Activated T-helper 2 cell treated with anti-CD3 and anti-CD28 coated beads, Interferon-gamma antibody, Interleukin-2, Interleukin-4, amounts not matched to agents 10 μg/mL and 5 μg/mL and 100 μg/mL, durations not matched to agents 14 hours and 24 hours and 36 hours (primary cell): ENCODE measurements at regions not wholly inside any gene's neighbourhood (a gene's known extent, or its start where the extent isn't known, plus 50 kb on each side); places are given as distances from the start of the nearest gene placed in this dataset.
"Not testable (repeated sequence)": the region's sequence is repeated elsewhere in the genome, so short reads cannot be mapped to it uniquely, and the experiment has no call there.

Experiments used
- DNase-seq: peaks from one replicate; pipeline ENCODE4 v3.0.0; 2021; ENCODE audit warnings: low spot score
- H3K27ac Mint-ChIP-seq: one replicate; pipeline ENCODE4 v1.8.0; 2021; ENCODE audit warnings: mixed read lengths
- H3K27me3 Mint-ChIP-seq: one replicate; pipeline ENCODE4 v1.8.0; 2021; ENCODE audit warnings: low read depth, mixed read lengths
- H3K36me3 Mint-ChIP-seq: one replicate; pipeline ENCODE4 v1.8.0; 2021; ENCODE audit warnings: low read depth, mixed read lengths
- H3K4me1 Mint-ChIP-seq: one replicate; pipeline ENCODE4 v1.8.0; 2021; ENCODE audit warnings: low read depth, mixed read lengths
- H3K4me3 Mint-ChIP-seq: one replicate; pipeline ENCODE4 v1.8.0; 2021; ENCODE audit warnings: low read depth, mild to moderate bottlenecking, moderate library complexity, mixed read lengths
- H3K9me3 Mint-ChIP-seq: one replicate; pipeline ENCODE4 v1.8.0; 2021; ENCODE audit warnings: mixed read lengths
- intact Hi-C: fragments of 100-400 bp; cut with micrococcal nuclease; formaldehyde crosslinking; loops from one replicate; pipeline ENCODE4 v1.15.1; 2023

DNA sequence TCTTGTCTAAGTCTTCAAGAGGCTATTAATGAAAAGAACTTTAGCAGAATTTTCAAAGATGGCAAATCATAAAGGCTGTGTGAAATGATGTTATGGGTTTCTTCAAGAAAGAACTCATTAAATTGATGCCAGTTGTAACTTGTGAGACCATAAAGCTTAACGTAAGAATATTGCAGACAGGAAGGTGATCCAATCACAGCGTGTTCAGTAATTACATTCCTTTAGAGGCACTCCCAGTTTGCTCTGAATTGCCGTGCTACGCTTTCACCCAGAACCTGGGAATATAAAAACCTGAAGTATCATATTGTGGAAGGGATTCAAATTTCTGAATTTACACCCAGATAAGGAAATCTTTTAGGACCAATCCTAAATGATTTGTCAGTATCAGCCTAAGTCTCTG, 64.1 kb upstream of the ITGB1 start:
- H3K4me1 Mint-ChIP-seq, result no peaks in the 10 kb centered on the region

DNA sequence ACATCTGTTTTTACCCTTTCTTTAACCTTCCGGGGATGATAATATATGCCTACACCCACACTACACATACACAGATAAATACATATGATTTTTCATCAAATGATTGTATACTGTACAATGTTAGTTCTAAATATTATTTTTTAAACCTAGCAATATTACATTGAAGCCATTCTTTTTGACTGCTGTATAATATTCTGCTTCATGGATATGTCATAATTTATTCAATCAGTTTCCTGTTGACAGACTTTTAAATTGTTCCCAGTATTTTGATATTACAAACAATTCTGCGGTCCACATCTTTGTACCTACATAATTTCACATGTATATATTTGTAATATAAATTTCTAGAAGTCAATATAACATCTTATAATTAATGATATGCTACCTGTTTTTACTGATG, 59.0 kb upstream of the ITGB1 start:
- Mint-ChIP-seq H3K36me3 (no peaks in the 10 kb centered on the region), H3K9me3 (no peaks in the 10 kb centered on the region), H3K27ac (no peak overlapping the region), H3K4me1 (no peaks in the 10 kb centered on the region), H3K27me3 (peaks cover 1% of the 10 kb centered on the region), H3K4me3 (no peak overlapping the region)
- no peak for DNase-seq
- intact Hi-C loops, result no loop called here

More for the DNA sequence above, 64.1 kb upstream of the ITGB1 start:
- Mint-ChIP-seq H3K27ac (no peak overlapping the region), H3K27me3 (peaks cover 13% of the 10 kb centered on the region), H3K36me3 (no peaks in the 10 kb centered on the region), H3K9me3 (no peaks in the 10 kb centered on the region), H3K4me3 (no peak overlapping the region)
- intact Hi-C loops, result no loop called here
- DNase-seq, result no peak

DNA sequence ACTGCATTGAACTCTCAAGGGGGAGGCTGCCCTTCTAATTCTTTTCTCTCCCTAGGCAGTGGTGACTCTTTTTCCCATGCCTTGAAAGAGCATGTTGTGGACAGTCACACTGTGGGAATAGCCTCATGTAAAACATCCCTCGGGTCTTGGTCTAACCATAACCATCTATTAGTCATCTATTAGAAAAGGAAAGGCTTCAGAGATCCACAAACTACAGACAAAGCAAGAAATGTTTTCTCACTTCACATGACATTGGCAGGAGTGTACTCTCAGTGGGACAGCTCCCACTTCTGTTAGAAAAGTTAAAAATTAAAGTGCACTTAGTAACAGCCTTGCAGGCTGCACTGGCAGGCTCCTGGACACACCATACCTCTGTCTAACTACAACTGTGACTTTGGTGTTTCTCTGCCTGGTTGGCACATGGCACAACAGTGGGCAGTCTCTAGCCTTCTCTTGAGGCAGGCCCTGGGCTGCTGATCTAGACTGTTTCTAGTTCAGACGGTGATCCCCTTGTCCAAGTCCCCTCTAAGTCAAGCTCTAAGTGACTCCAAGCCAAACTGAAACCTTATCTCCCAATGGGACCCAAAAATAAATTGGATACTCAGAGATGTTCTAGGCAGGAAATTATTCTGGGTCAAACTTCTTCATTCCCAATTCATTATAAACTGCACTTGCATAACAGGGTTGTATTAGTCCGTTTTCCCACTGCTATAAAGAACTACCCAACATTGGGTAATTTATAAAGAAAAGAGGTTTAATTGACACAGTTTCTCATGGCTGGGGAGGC, 57.9 kb upstream of the ITGB1 start:
- intact Hi-C loops, result no loop called here
- peaks cover 1% of the 10 kb centered on the region for H3K27me3 Mint-ChIP-seq
- H3K36me3 Mint-ChIP-seq, result no peaks in the 10 kb centered on the region
- H3K27ac Mint-ChIP-seq, result no peak overlapping the region
- no peaks in the 10 kb centered on the region for H3K4me1 Mint-ChIP-seq
- H3K4me3 Mint-ChIP-seq, result no peak overlapping the region
- no peaks in the 10 kb centered on the region for H3K9me3 Mint-ChIP-seq
- DNase-seq, result no peak

DNA sequence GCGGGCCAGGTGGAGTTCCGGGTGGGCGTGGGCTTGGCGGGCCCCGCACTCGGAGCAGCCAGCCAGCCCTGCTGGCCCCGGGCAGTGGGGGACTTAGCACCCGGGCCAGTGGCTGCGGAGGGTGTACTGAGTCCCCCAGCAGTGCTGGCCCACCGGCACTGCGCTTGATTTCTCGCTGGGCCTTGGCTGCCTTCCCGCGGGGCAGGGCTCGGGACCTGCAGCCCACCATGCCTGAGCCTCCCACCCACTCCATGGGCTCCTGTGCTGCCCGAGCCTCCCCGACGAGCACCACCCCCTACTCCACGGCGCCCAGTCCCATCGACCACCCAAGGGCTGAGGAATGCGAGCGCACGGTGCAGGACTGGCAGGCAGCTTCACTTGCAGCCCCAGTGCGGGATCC, 55.3 kb upstream of the ITGB1 start:
- not testable (repeated sequence) for H3K9me3 Mint-ChIP-seq

DNA sequence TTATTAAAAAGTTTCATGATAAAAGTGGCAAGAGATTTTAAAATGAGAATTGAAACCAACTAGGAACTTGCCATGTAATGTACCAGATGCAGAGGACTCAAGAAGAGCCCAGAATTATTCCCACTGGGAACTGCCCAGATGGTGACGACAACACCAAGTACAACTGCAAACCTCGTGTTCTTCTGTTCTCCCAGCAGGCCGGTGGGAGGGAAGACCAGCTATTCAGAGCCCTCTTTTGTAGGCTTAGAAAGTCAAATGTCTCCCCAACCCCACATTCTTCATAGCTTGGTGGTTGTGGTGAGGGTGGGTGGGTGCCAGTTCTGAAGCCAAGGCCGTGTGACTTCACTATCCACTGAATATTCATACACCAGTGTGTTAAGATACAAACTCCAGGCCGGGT, 54.3 kb upstream of the ITGB1 start:
- Mint-ChIP-seq H3K4me1 (peaks cover 24% of the 10 kb centered on the region), H3K27me3 (peaks cover 1% of the 10 kb centered on the region), H3K27ac (no peak overlapping the region), H3K4me3 (no peak overlapping the region), H3K9me3 (no peaks in the 10 kb centered on the region), H3K36me3 (no peaks in the 10 kb centered on the region)
- intact Hi-C loops, result no loop called here
- DNase-seq, result no peak

More for the DNA sequence above, 55.3 kb upstream of the ITGB1 start:
- H3K27me3 Mint-ChIP-seq, H3K36me3 Mint-ChIP-seq, intact Hi-C loops, H3K27ac Mint-ChIP-seq, H3K4me3 Mint-ChIP-seq, DNase-seq: not testable (repeated sequence)
- peaks cover 24% of the 10 kb centered on the region for H3K4me1 Mint-ChIP-seq

DNA sequence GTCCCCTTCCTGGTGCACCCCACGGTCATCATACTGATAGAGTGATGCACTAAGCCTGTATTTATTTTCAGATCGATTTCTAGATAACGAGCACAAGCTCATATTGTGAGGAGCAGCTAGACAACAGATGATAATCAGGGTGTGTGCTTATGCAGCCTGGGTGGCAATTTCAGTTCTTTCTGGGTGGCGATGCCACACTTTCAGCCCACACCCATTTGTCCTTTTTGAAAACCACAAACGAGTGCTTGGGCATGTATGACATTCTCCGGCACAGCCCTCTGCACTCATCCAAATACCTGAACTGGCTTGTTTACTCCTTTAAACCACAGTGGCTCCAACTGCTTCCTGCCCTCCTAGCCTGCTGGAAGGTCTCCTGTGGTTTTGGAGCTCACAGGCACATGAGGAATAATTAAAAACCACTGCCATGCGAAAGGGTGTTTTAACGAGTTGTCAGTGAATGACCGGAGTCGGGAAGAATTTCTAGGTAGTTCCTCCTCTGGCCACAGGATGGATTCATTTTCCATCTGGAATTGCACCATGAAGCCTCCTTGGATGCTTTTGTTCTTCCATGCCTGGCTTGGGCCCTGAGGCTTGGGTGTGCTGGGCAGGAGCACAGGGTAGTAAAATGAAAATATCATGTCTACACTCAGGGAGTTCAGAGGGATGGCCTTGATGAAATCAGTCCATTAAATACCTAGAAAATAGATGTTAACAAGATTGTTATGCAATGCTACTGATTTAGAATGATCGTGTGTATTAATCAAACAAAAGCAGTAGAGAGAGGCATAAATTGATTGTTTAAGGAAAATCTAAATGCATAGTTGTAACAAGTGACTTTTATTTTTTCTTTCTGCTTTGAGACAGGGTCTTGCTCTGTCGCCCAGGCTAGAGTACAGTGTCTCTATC, 52.4 kb upstream of the ITGB1 start:
- intact Hi-C loops, result no loop called here
- no peak overlapping the region for H3K27ac Mint-ChIP-seq

DNA sequence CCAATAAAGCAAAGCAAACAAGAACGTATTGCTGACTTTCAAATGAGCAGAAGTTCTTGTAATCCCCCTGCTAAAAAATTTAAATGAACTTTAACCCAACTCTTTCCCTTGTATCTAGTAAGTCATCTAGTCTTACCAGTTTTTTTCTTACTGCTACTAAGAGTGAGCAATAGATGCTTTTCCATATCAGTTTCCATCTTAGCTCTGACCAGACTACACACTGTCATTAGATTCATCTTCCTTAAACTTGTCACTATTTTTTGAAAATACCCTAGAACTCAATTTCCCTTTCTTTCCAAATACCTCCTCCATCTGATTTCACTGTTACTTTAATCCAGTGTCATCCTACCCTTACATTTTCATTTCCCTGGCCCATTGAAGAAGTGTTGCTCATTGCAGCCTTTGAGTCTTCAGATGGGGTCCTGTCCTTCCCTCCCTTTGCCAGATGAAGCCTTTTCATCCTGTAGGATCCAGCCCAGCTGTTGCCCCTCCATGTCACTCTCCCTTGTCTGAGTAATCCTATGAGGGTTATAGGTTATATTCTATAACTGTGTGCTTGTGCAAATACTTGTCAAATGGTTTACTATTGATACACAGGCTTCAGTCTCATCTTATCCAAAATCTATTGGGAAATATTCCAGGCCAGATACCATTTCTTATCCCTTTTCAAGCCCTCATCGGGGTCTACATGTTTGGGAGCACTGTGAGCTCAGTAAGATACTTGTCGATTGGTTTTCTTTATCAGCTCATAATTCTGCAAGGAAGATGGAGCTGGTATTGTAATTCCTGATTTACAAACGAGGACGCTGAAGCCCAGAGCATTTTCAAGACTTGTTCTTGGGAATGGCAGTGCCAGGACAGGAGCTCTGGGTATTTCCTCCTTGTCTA, 51.5 kb upstream of the ITGB1 start:
- no peaks in the 10 kb centered on the region for H3K9me3 Mint-ChIP-seq
- peaks cover 1% of the 10 kb centered on the region for H3K27me3 Mint-ChIP-seq
- no peak for DNase-seq
- H3K27ac Mint-ChIP-seq, result peak overlapping the region; percentile 6
- H3K36me3 Mint-ChIP-seq, result no peaks in the 10 kb centered on the region
- intact Hi-C loops, result loop anchor here (1.0 to 5.0 kb wide), 6 partner anchors 29 to 637 kb away; no protein-coding TSS in a partner anchor
- no peak overlapping the region for H3K4me3 Mint-ChIP-seq
- H3K4me1 Mint-ChIP-seq, result peaks cover 30% of the 10 kb centered on the region

More for the DNA sequence above, 52.4 kb upstream of the ITGB1 start:
- peaks cover 28% of the 10 kb centered on the region for H3K4me1 Mint-ChIP-seq
- H3K4me3 Mint-ChIP-seq, result no peak overlapping the region
- H3K27me3 Mint-ChIP-seq, result peaks cover 1% of the 10 kb centered on the region
- H3K36me3 Mint-ChIP-seq, result no peaks in the 10 kb centered on the region
- peak; percentile 19 for DNase-seq
- no peaks in the 10 kb centered on the region for H3K9me3 Mint-ChIP-seq

DNA sequence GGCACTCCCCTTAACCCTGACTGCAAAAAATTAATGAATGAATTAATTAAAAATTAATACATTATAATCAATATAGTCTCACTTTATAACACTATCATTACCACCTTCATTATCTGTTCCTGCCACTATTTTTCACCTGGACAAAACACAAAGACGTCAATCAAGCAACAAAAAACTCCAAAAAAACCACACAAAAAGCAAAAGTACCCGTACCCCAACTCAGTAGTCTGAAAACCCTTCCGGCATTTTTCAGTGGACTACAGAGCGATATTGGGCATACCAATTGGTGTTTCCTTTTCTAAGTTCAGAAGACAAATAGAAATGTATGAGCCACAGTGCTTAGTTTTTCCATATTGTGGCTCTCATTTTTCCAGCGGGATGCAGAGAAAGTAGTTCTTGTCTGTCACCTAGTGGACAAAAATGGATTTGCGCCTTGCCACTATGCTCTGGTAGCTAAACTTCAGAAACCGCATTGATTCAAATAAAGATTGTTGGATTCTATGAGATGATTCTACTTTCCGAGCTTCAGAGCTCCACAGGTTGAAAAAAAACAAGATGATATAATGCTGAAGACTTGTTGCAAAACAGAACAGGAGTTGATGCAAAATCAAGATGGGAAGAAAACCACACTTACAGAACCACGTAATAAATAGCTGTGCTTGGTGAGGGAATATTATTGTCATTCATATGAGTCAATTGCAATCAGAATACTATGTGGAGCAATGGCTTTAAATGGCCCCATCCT, 50.6 kb upstream of the ITGB1 start:
- peaks cover 1% of the 10 kb centered on the region for H3K27me3 Mint-ChIP-seq
- H3K4me1 Mint-ChIP-seq, result peaks cover 30% of the 10 kb centered on the region
- H3K36me3 Mint-ChIP-seq, result no peaks in the 10 kb centered on the region
- peak overlapping the region; percentile 67 for H3K4me3 Mint-ChIP-seq
- intact Hi-C loops, result loop anchor here (1.0 to 5.0 kb wide), 7 partner anchors 28 to 636 kb away; no protein-coding TSS in a partner anchor
- peak overlapping the region; percentile 50 for H3K27ac Mint-ChIP-seq
- no peaks in the 10 kb centered on the region for H3K9me3 Mint-ChIP-seq
- DNase-seq, result peak; percentile 45

DNA sequence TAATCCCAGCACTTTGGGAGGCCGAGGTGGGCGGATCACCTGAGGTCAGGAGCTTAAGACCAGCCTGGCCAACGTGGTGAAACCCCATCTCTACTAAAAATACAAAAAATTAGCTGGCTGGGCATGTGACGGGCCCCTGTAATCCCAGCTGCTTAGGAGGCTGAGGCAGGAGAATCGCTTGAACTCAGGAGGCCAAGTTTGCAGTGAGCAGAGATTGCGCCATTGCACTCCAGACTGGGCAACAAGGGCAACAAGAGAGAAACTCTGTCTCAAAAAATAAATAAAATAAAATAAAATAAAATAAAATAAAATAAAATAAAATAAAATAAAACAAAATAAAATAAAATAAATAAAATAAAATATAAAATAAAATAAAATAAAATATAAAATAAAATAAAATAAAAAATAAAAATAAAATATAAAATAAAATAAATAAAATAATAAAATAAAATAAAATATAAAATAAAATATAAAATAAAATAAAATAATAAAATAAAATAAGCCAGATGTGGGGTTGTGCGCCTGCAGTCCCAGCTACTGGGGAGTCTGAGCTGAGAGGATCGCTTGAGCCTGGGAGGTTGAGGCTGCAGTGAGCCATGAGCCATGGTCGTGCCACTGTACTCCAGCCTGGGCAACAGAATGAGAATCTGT, 49.8 kb upstream of the ITGB1 start:
- not testable (repeated sequence) for H3K36me3 Mint-ChIP-seq, DNase-seq, H3K27ac Mint-ChIP-seq, H3K4me3 Mint-ChIP-seq, H3K9me3 Mint-ChIP-seq, H3K27me3 Mint-ChIP-seq
- intact Hi-C loops, result loop anchor here (1.0 to 5.0 kb wide), 5 partner anchors 27 to 636 kb away; no protein-coding TSS in a partner anchor
- H3K4me1 Mint-ChIP-seq, result peaks cover 30% of the 10 kb centered on the region
